ENCODE measurements at regions not wholly inside any gene's neighbourhood (a gene's known extent, or its start where the extent isn't known, plus 50 kb on each side); places are given as distances from the start of the nearest gene placed in this dataset.

- TF ChIP-seq CTCF (conservative IDR thresholded peaks at IDR 0.05; ENCODE audit: low read depth in 2 of 2) (no peak), NANOG (IDR thresholded peaks at IDR 0.05; ENCODE audit: borderline replicate concordance) (no peak), EZH2 (IDR thresholded peaks at IDR 0.05; ENCODE audit: low read depth, unreplicated experiment) (no peak), POLR2AphosphoS5 (IDR thresholded peaks at IDR 0.05; ENCODE audit: low read depth) (no peak), EZH2phosphoT487 (IDR thresholded peaks at IDR 0.05; ENCODE audit: unreplicated experiment) (no peak), REST (IDR thresholded peaks at IDR 0.05; ENCODE audit: unreplicated experiment) (no peak), JUNB (IDR thresholded peaks at IDR 0.05; ENCODE audit: unreplicated experiment) (no peak), CREB1 (CRISPR knock-in tag; IDR thresholded peaks at IDR 0.05; ENCODE audit: low read depth) (no peak)
These were observed 505.6 kb downstream of the TRHDE start for GRCh38 chr12:72777806-72778205.

Data from GM23338 (cell line).